Breast epithelium (tissue), 3 donors: ENCODE measurements at regions not wholly inside any gene's neighbourhood (a gene's known extent, or its start where the extent isn't known, plus 50 kb on each side); places are given as distances from the start of the nearest gene placed in this dataset.

Experiments used
- POLR2A ChIP-seq: fragments of 450-650 bp; IDR thresholded peaks from one replicate; pipeline ENCODE4 v1.6.1; 2016; ENCODE audit warnings: antibody characterized with exemption, mild to moderate bottlenecking, moderate library complexity
- POLR2AphosphoS5 ChIP-seq, 3 donors: sonication (generic); formaldehyde crosslinking; IDR thresholded peaks; one replicate each; pipeline ENCODE4 v1.6.1; 2017; ENCODE audit warnings: antibody characterized with exemption in 3 of 3
- TF ChIP-seq, protein P1 (sequence below), 3 donors: fragments of 450-650 bp; IDR thresholded peaks; one replicate each; pipeline ENCODE4 v1.5.1; 2016 to 2017; ENCODE audit warnings: antibody characterized with exemption in 3 of 3, mild to moderate bottlenecking in 3 of 3, moderate library complexity in 3 of 3

GRCh38 chr10:43901744-43902504, 253.2 kb upstream of the ZNF32 start:
- TF ChIP-seq, protein P1, sequence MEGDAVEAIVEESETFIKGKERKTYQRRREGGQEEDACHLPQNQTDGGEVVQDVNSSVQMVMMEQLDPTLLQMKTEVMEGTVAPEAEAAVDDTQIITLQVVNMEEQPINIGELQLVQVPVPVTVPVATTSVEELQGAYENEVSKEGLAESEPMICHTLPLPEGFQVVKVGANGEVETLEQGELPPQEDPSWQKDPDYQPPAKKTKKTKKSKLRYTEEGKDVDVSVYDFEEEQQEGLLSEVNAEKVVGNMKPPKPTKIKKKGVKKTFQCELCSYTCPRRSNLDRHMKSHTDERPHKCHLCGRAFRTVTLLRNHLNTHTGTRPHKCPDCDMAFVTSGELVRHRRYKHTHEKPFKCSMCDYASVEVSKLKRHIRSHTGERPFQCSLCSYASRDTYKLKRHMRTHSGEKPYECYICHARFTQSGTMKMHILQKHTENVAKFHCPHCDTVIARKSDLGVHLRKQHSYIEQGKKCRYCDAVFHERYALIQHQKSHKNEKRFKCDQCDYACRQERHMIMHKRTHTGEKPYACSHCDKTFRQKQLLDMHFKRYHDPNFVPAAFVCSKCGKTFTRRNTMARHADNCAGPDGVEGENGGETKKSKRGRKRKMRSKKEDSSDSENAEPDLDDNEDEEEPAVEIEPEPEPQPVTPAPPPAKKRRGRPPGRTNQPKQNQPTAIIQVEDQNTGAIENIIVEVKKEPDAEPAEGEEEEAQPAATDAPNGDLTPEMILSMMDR (IDR thresholded peaks at IDR 0.05), result no peak
- TF ChIP-seq POLR2AphosphoS5 (IDR thresholded peaks at IDR 0.05) (no peak), POLR2A (no peak)
